ENCODE measurements at regions not wholly inside any gene's neighbourhood (a gene's known extent, or its start where the extent isn't known, plus 50 kb on each side); places are given as distances from the start of the nearest gene placed in this dataset.

DNA sequence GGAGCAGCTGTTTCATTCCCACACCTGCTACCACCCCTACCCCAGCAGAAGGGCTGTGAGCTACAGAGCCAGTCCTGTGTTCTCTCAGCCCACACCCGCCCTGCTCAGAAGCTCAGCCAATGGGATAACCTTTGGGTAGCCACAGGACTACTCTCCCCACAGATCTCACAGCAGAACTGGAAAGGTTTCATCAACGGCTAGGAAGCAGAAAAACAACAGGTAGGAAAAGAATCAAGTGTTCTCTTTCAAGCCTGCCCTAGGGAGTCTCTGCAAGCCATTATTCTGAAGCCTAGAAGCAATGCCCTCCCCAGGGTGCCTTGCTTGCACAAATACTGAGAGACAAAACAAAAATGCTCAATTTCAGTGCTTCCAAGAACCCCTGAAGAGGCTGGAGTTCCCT, 77.2 kb downstream of the TMPRSS5 start:
- Histone ChIP-seq H3K9me2 (replicated peaks; ENCODE audit: control insufficient read depth, low read length) (no peaks in the 10 kb centered on the region), H3K4me1 (ENCODE audit: control insufficient read depth, low read length) (no peaks in the 10 kb centered on the region), H3K27me3 (ENCODE audit: control insufficient read depth, low read length) (peaks cover 6% of the 10 kb centered on the region; the same call in 1 of the 2 replicates), H3K36me3 (ENCODE audit: control insufficient read depth, low read length) (no peaks in the 10 kb centered on the region), H3K79me2 (ENCODE audit: control insufficient read depth, low read length) (no peaks in the 10 kb centered on the region), H4K20me1 (ENCODE audit: control insufficient read depth, insufficient read depth, low read depth, low read length) (no peaks in the 10 kb centered on the region), H3K4me3 (ENCODE audit: low read length) (no peak overlapping the region), H3K27ac (ENCODE audit: low read depth, low read length) (no peak overlapping the region), H3K4me2 (ENCODE audit: low read length) (no peak overlapping the region), H3K9me3 (ENCODE audit: control insufficient read depth, insufficient read depth, low read length) (no peaks in the 10 kb centered on the region), H3F3A (ENCODE audit: control insufficient read depth, insufficient read depth) (no peaks in the 10 kb centered on the region)
- TF ChIP-seq, protein P1, sequence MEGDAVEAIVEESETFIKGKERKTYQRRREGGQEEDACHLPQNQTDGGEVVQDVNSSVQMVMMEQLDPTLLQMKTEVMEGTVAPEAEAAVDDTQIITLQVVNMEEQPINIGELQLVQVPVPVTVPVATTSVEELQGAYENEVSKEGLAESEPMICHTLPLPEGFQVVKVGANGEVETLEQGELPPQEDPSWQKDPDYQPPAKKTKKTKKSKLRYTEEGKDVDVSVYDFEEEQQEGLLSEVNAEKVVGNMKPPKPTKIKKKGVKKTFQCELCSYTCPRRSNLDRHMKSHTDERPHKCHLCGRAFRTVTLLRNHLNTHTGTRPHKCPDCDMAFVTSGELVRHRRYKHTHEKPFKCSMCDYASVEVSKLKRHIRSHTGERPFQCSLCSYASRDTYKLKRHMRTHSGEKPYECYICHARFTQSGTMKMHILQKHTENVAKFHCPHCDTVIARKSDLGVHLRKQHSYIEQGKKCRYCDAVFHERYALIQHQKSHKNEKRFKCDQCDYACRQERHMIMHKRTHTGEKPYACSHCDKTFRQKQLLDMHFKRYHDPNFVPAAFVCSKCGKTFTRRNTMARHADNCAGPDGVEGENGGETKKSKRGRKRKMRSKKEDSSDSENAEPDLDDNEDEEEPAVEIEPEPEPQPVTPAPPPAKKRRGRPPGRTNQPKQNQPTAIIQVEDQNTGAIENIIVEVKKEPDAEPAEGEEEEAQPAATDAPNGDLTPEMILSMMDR (IDR thresholded peaks at IDR 0.05; ENCODE audit: low read depth, low read length, poor library complexity, severe bottlenecking): no peak
- TF ChIP-seq EZH2phosphoT487 (IDR thresholded peaks at IDR 0.05; ENCODE audit: borderline replicate concordance, low read length): no peak

DNA sequence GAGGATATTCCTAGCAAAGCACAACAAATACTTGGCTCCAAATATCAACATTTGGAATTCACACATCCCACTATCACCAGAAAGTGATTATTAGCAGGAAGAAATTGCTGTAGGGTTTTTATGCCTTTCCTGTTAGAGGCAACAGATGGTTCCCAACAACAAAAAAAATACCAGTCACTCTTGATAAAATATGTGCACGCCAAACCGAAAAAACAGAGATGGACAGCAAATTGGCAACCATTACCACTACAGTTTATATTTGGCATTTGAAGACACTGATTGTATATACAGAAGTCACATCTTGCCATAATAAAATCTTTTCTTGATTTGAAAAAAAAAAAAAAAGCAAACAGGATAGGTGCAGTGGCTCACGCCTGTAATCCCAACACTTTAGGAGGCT, 78.2 kb downstream of the TMPRSS5 start:
- Histone ChIP-seq H3K27me3 (ENCODE audit: control insufficient read depth, low read length) (peaks cover 6% of the 10 kb centered on the region; the same call in 1 of the 2 replicates), H3K4me3 (ENCODE audit: low read length) (no peak overlapping the region), H3K4me2 (ENCODE audit: low read length) (no peak overlapping the region), H3K9me2 (replicated peaks; ENCODE audit: control insufficient read depth, low read length) (no peaks in the 10 kb centered on the region), H3K4me1 (ENCODE audit: control insufficient read depth, low read length) (no peaks in the 10 kb centered on the region), H3K9me3 (ENCODE audit: control insufficient read depth, insufficient read depth, low read length) (no peaks in the 10 kb centered on the region), H4K20me1 (ENCODE audit: control insufficient read depth, insufficient read depth, low read depth, low read length) (no peaks in the 10 kb centered on the region), H3F3A (ENCODE audit: control insufficient read depth, insufficient read depth) (no peaks in the 10 kb centered on the region), H3K79me2 (ENCODE audit: control insufficient read depth, low read length) (no peaks in the 10 kb centered on the region), H3K27ac (ENCODE audit: low read depth, low read length) (no peak overlapping the region), H3K36me3 (ENCODE audit: control insufficient read depth, low read length) (no peaks in the 10 kb centered on the region)
- TF ChIP-seq, protein P1 (IDR thresholded peaks at IDR 0.05; ENCODE audit: low read depth, low read length, poor library complexity, severe bottlenecking): no peak
- no peak for TF ChIP-seq EZH2phosphoT487 (IDR thresholded peaks at IDR 0.05; ENCODE audit: borderline replicate concordance, low read length)

DNA sequence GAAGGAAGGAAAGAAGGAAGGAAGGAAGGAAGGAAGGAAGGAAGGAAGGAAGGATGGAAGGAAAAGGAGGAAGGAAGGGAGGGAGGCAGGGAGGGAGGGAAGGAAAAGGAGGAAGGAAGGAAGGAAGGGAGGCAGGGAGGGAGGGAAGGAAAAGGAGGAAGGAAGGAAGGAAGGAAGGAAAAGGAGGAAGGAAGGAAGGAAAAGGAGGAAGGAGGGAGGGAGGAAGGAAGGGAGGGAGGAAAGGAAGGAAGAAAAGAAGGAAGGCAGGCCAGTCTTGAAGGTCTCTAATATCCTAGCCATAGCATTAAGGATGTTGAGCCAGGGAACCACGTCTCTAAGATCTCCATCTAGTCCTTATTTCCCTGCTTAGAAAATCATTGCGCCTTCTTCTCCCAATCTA, 78.8 kb downstream of the TMPRSS5 start:
- Histone ChIP-seq H3K4me3 (ENCODE audit: low read length) (no peak overlapping the region), H3K27me3 (ENCODE audit: control insufficient read depth, low read length) (peaks cover 6% of the 10 kb centered on the region; the same call in 1 of the 2 replicates), H4K20me1 (ENCODE audit: control insufficient read depth, insufficient read depth, low read depth, low read length) (no peaks in the 10 kb centered on the region), H3F3A (ENCODE audit: control insufficient read depth, insufficient read depth) (no peaks in the 10 kb centered on the region), H3K4me1 (ENCODE audit: control insufficient read depth, low read length) (no peaks in the 10 kb centered on the region), H3K9me2 (replicated peaks; ENCODE audit: control insufficient read depth, low read length) (no peaks in the 10 kb centered on the region), H3K4me2 (ENCODE audit: low read length) (no peak overlapping the region), H3K36me3 (ENCODE audit: control insufficient read depth, low read length) (no peaks in the 10 kb centered on the region), H3K27ac (ENCODE audit: low read depth, low read length) (no peak overlapping the region), H3K9me3 (ENCODE audit: control insufficient read depth, insufficient read depth, low read length) (no peaks in the 10 kb centered on the region), H3K79me2 (ENCODE audit: control insufficient read depth, low read length) (no peaks in the 10 kb centered on the region)
- TF ChIP-seq, protein P1 (IDR thresholded peaks at IDR 0.05; ENCODE audit: low read depth, low read length, poor library complexity, severe bottlenecking): no peak
- TF ChIP-seq EZH2phosphoT487 (IDR thresholded peaks at IDR 0.05; ENCODE audit: borderline replicate concordance, low read length): no peak
